KMS-11 (cell line): ENCODE measurements at regions not wholly inside any gene's neighbourhood (a gene's known extent, or its start where the extent isn't known, plus 50 kb on each side); places are given as distances from the start of the nearest gene placed in this dataset.

Experiments
- H2AFZ ChIP-seq: fragments of 200-600 bp; sonication (generic); 2 replicates; pipeline ENCODE4 v1.6.1; 2016; ENCODE audit warnings: antibody characterized with exemption, mixed run types, low read depth
- H3K27ac ChIP-seq: fragments of 200-600 bp; sonication (generic); 2 replicates; pipeline ENCODE4 v1.6.1; 2016; ENCODE audit warnings: mild to moderate bottlenecking, mixed run types
- H3K27me3 ChIP-seq: fragments of 200-600 bp; sonication (generic); 2 replicates; pipeline ENCODE4 v1.6.1; 2017; ENCODE audit warnings: mild to moderate bottlenecking, low read depth, mixed run types, moderate library complexity; ENCODE audit not compliant: insufficient read depth
- H3K36me3 ChIP-seq: fragments of 200-600 bp; sonication (generic); 2 replicates; pipeline ENCODE4 v1.6.1; 2017; ENCODE audit warnings: mild to moderate bottlenecking, mixed run types; ENCODE audit not compliant: insufficient read depth
- H3K4me1 ChIP-seq: fragments of 200-600 bp; sonication (generic); 2 replicates; pipeline ENCODE4 v1.6.1; 2016; ENCODE audit warnings: mild to moderate bottlenecking, low read depth, mixed run types; ENCODE audit not compliant: poor library complexity, severe bottlenecking
- H3K4me2 ChIP-seq: fragments of 200-600 bp; sonication (generic); 2 replicates; pipeline ENCODE4 v1.7.0; 2016; ENCODE audit warnings: mild to moderate bottlenecking, mixed run types
- H3K4me3 ChIP-seq: fragments of 200-600 bp; sonication (generic); IDR thresholded peaks from 2 replicates; pipeline ENCODE4 v1.6.1; 2017; ENCODE audit warnings: low read depth, low read length, mixed read lengths; ENCODE audit not compliant: insufficient read depth
- H3K79me2 ChIP-seq: fragments of 200-600 bp; sonication (generic); 2 replicates; pipeline ENCODE4 v1.6.1; 2016; ENCODE audit warnings: low read depth, mixed run types; ENCODE audit not compliant: insufficient read depth
- H3K9ac ChIP-seq: fragments of 200-600 bp; sonication (generic); 2 replicates; pipeline ENCODE4 v1.6.1; 2016; ENCODE audit warnings: mild to moderate bottlenecking, mixed run types
- H4K20me1 ChIP-seq: fragments of 200-600 bp; sonication (generic); 2 replicates; pipeline ENCODE4 v1.6.1; 2016; ENCODE audit warnings: mild to moderate bottlenecking, mixed run types; ENCODE audit not compliant: insufficient read depth
- CTCF ChIP-seq: fragments of 200-600 bp; sonication (generic); conservative IDR thresholded peaks from 2 replicates; pipeline ENCODE4 v1.6.1; 2017; ENCODE audit warnings: low read depth, mild to moderate bottlenecking, antibody characterized with exemption, low read length, moderate library complexity, mixed read lengths

DNA sequence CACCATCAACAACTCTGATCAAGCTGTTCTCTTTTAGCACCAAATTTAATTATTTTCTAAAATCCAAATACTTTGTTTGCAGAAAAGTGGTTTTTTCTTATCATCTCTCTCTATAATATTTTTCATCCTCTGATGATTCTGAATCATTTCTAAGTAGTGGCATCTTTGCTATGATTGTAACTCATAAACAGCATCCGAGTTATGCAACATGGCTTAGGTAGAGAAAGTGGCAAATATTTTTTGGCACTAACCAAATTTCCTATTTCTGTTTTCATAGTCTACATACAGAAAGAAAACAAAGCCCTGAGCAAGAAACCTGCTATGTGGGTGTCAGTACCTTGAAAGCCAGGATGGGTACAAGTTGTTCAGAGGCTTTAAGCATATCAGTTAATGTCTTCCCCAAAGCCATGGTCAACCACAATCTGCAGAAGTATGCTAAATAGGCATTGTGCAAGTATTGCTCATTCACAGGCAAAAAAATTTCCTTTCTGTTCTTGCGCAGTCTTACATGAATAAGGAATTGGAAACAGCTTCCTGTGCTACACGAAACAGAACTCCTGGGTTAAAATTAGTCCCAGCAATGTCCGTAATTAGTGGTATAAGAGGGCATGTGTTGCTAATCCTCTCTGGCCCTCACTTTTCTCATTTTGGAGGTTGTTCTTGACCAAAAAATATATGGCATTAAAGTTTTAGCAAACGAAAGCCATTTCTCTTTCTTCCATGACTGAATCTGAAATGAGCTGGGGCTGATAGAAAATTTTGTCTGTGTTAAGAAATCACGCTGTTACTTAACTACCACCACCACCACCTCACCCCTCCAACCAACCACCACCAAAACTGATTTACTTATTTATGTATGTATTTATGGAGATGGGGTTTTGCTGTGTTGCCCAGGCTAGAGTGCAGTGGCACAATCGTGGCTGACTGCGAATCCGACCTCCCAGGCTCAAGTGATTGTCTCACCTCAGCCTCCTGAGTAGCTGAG, 325.6 kb upstream of the MAGI2 start:
- Histone ChIP-seq H2AFZ (no peak overlapping the region), H3K27me3 (no peaks in the 10 kb centered on the region), H3K36me3 (no peaks in the 10 kb centered on the region), H3K79me2 (no peaks in the 10 kb centered on the region), H3K4me1 (no peaks in the 10 kb centered on the region), H3K9ac (no peak overlapping the region), H4K20me1 (no peaks in the 10 kb centered on the region), H3K4me2 (no peak overlapping the region), H3K27ac (no peak overlapping the region), H3K4me3 (no peak overlapping the region)
- no peak for TF ChIP-seq CTCF

DNA sequence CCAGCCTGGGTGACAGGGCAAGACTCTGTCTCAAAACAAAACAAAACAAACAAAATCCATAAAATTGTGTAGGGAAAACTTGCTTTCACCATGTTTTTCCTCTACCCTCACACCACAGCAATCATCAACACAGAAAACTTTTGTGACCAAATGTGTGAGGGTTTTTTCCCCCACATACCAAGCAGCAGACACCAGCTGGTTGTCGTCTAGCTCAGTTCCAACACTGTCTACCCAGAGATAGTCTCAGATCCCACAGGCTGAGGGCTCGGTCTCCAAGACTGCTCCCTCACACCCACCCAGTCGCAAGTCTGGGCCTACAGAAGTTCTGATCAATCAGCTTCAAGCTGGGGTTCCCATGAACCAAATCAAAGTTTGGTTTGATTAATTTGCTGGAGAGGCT, 322.4 kb upstream of the MAGI2 start:
- Histone ChIP-seq H3K79me2 (no peaks in the 10 kb centered on the region), H3K4me1 (peaks cover 5% of the 10 kb centered on the region), H3K4me3 (no peak overlapping the region), H4K20me1 (no peaks in the 10 kb centered on the region), H3K27me3 (no peaks in the 10 kb centered on the region), H2AFZ (no peak overlapping the region), H3K27ac (no peak overlapping the region), H3K9ac (no peak overlapping the region), H3K4me2 (no peak overlapping the region), H3K36me3 (no peaks in the 10 kb centered on the region)
- TF ChIP-seq CTCF = no peak

DNA sequence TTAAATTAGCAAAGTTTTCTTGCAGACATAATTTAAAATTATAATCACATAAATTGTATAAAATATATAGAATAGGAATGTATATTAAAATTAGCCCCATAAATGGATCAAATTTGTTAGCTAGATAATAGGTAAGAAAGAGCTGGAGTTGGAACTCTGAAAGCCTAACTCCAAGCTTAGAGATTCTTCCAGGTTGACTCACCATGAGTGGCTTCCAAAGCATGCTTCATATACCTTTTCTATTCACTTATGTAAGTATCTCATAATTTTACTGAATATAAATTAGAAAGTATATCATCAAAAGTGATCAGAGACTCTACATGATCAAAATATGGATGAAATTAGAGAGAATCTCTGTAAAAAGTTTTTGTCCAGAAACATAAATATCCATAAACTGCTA, 320.7 kb upstream of the MAGI2 start:
- H3K27ac ChIP-seq = no peak overlapping the region
- no peaks in the 10 kb centered on the region for H3K27me3 ChIP-seq
- H3K36me3 ChIP-seq = no peaks in the 10 kb centered on the region
- no peak overlapping the region for H3K9ac ChIP-seq
- no peak overlapping the region for H2AFZ ChIP-seq
- H3K79me2 ChIP-seq = no peaks in the 10 kb centered on the region
- no peak overlapping the region for H3K4me2 ChIP-seq
- H4K20me1 ChIP-seq = no peaks in the 10 kb centered on the region
- TF ChIP-seq CTCF = no peak
- H3K4me3 ChIP-seq = no peak overlapping the region
- peaks cover 9% of the 10 kb centered on the region for H3K4me1 ChIP-seq

DNA sequence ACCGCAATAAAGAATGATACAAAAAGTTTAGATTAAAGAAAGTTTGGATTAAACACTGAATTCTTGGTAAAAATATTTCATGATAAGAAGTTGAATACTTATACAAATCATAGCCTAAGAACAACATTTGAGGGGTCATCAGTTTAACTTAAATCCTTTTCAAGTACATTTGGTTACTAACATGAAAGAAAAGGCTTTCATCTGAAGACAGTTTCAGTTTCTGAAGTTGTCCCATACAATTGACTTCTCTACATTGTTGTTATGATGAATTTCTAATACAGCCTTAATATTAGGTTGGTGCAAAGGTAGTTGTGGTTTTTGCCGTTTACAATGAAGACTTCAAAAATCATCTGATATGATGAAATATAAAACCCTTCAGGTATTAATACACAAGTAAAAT, 317.5 kb upstream of the MAGI2 start:
- no peaks in the 10 kb centered on the region for H3K27me3 ChIP-seq
- peaks cover 9% of the 10 kb centered on the region for H3K4me1 ChIP-seq
- no peak overlapping the region for H3K9ac ChIP-seq
- no peaks in the 10 kb centered on the region for H3K79me2 ChIP-seq
- no peaks in the 10 kb centered on the region for H4K20me1 ChIP-seq
- H3K27ac ChIP-seq = no peak overlapping the region
- no peaks in the 10 kb centered on the region for H3K36me3 ChIP-seq
- H2AFZ ChIP-seq = no peak overlapping the region
- H3K4me2 ChIP-seq = peak overlapping the region; percentile 1; the same call in 1 of the 2 replicates
- no peak for TF ChIP-seq CTCF
- H3K4me3 ChIP-seq = no peak overlapping the region
